HCT116 (cell line): ENCODE measurements at regions not wholly inside any gene's neighbourhood (a gene's known extent, or its start where the extent isn't known, plus 50 kb on each side); places are given as distances from the start of the nearest gene placed in this dataset.

Experiments used
- ATAC-seq: fragments of 200-7000 bp; cut with Tn5 transposase; 2 replicates; pipeline ENCODE4 v1.9.1; 2020; ENCODE audit warnings: mild to moderate bottlenecking, moderate library complexity
- BruUV-seq: library from RNA; stranded (reverse); fragments of 400-500 nt; replicated peaks from 2 replicates; lab custom pipeline; 2021; lab: Mats Ljungman, UMichigan
- CTCF ChIA-PET: fragments of 300-600 bp; sonication (Branson Sonifier 250); formaldehyde crosslinking; loops from one replicate; lab custom pipeline; 2021; ENCODE audit warnings: antibody characterized with exemption; lab: Charles Lee
- POLR2A ChIA-PET: fragments of 300-600, 350-600 bp; sonication (Branson Sonifier 250); formaldehyde crosslinking; loops from one replicate; lab custom pipeline; 2021; ENCODE audit warnings: antibody characterized with exemption; lab: Charles Lee
- RAD21 ChIA-PET, 2 experiments: fragments of 300-600 bp; sonication (Branson Sonifier 250); formaldehyde crosslinking; loops; one replicate each; lab custom pipeline; 2023; ENCODE audit warnings: low total read pairs in 2 of 2; ENCODE audit not compliant: uncharacterized antibody in 2 of 2, unreplicated experiment in 2 of 2, low non-redundant PET in 1 of 2; lab: Charles Lee
- DNase-seq: peaks from one replicate; pipeline ENCODE4 v3.0.0-alpha.2; 2010; ENCODE audit warnings: low read depth, low spot score
- H2AFZ ChIP-seq: fragments of 200-600 bp; shearing (Covaris generic), sonication (generic); 2 replicates; pipeline ENCODE4 v1.6.1; 2017; ENCODE audit warnings: low read depth, mixed run types, mixed read lengths, antibody characterized with exemption, low read length; ENCODE audit not compliant: poor library complexity, severe bottlenecking
- H3K27ac ChIP-seq: 2 replicates; pipeline ENCODE4 v1.5.1; 2012; ENCODE audit warnings: low read depth, low read length
- H3K27me3 ChIP-seq: fragments of 200-600 bp; sonication (generic); 2 replicates; pipeline ENCODE4 v1.6.1; 2016; ENCODE audit warnings: mixed run types, low read length, mixed read lengths; ENCODE audit not compliant: insufficient read depth
- H3K36me3 ChIP-seq, 2 experiments: fragments of 200-500 bp in 1 of 2; fragments of 200-600 bp in 1 of 2; sonication (Bioruptor generic) in 1 of 2; sonication (generic) in 1 of 2; 2 replicates each; pipeline versions ENCODE4 v1.5.1 to v1.6.1; 2014 to 2016; ENCODE audit warnings: low read length in 2 of 2, inconsistent platforms in 1 of 2, mixed read lengths in 1 of 2, mixed run types in 1 of 2; ENCODE audit not compliant: insufficient read depth in 2 of 2, control insufficient read depth in 1 of 2
- H3K4me1 ChIP-seq, 2 experiments: fragments of 200-600 bp in 1 of 2; sonication (generic) in 1 of 2; 2 replicates each; pipeline versions ENCODE4 v1.5.1 to v1.6.1; 2012 to 2017; ENCODE audit warnings: low read length in 2 of 2, inconsistent platforms in 1 of 2, mild to moderate bottlenecking in 1 of 2, mixed read lengths in 1 of 2, mixed run types in 1 of 2, moderate library complexity in 1 of 2; ENCODE audit not compliant: insufficient read depth in 2 of 2, control insufficient read depth in 1 of 2
- H3K4me2 ChIP-seq: fragments of 200-600 bp; sonication (generic); 2 replicates; pipeline ENCODE4 v1.6.1; 2017; ENCODE audit warnings: mixed run types, low read length, mixed read lengths
- H3K4me3 ChIP-seq, 2 experiments: fragments of 200-600 bp in 1 of 2; sonication (generic) in 1 of 2; replicated peaks in 1 of 2; 2 replicates each; pipeline ENCODE4 v1.5.1; 2011 to 2016; ENCODE audit warnings: low read length in 2 of 2, control low read depth in 1 of 2, low read depth in 1 of 2, mild to moderate bottlenecking in 1 of 2, mixed read lengths in 1 of 2, mixed run types in 1 of 2
- H3K79me2 ChIP-seq: fragments of 200-600 bp; sonication (generic); 2 replicates; pipeline ENCODE4 v1.6.1; 2017; ENCODE audit warnings: mild to moderate bottlenecking, mixed run types, low read length, moderate library complexity, mixed read lengths; ENCODE audit not compliant: insufficient read depth
- H3K9ac ChIP-seq: fragments of 200-600 bp; sonication (generic); 2 replicates; pipeline ENCODE4 v1.6.1; 2016; ENCODE audit warnings: low read length, mixed read lengths
- H3K9me2 ChIP-seq: fragments of 200-600 bp; sonication (generic), shearing (Covaris generic); 2 replicates; pipeline ENCODE4 v1.6.1; 2017; ENCODE audit warnings: mixed run types, mild to moderate bottlenecking, moderate library complexity; ENCODE audit not compliant: insufficient read depth
- H3K9me3 ChIP-seq, 2 experiments: fragments of 200-500 bp in 1 of 2; fragments of 200-600 bp in 1 of 2; sonication (Bioruptor generic) in 1 of 2; sonication (generic) in 1 of 2; 2 replicates each; pipeline ENCODE4 v1.6.1; 2014 to 2017; ENCODE audit warnings: low read length in 2 of 2, mixed read lengths in 2 of 2, inconsistent platforms in 1 of 2, low read depth in 1 of 2, mild to moderate bottlenecking in 1 of 2, mixed run types in 1 of 2, moderate library complexity in 1 of 2; ENCODE audit not compliant: control insufficient read depth in 1 of 2, insufficient read depth in 1 of 2
- H4K20me1 ChIP-seq: fragments of 200-600 bp; sonication (generic), shearing (Covaris generic); 2 replicates; pipeline ENCODE4 v1.6.1; 2017; ENCODE audit warnings: mixed run types, mild to moderate bottlenecking, moderate library complexity; ENCODE audit not compliant: insufficient read depth
- ATF3 ChIP-seq: IDR thresholded peaks from 2 replicates; pipeline ENCODE4 v1.6.1; 2012
- CBX3 ChIP-seq: IDR thresholded peaks from 2 replicates; pipeline ENCODE4 v1.6.1; 2012; ENCODE audit warnings: low read depth
- EGR1 ChIP-seq: IDR thresholded peaks from 2 replicates; pipeline ENCODE4 v1.6.1; 2012; ENCODE audit warnings: low read depth
- ELF1 ChIP-seq: IDR thresholded peaks from 2 replicates; pipeline ENCODE4 v1.6.1; 2012; ENCODE audit warnings: low read depth, borderline replicate concordance
- EZH2phosphoT487 ChIP-seq: fragments of 200-600 bp; IDR thresholded peaks from 2 replicates; pipeline ENCODE4 v1.6.1; 2018; ENCODE audit warnings: antibody characterized with exemption, borderline replicate concordance
- FOSL1 ChIP-seq: IDR thresholded peaks from 2 replicates; pipeline ENCODE4 v1.6.1; 2012; ENCODE audit warnings: low read depth
- POLR2A ChIP-seq: IDR thresholded peaks from 2 replicates; pipeline ENCODE4 v1.7.0; 2011; ENCODE audit warnings: borderline replicate concordance; ENCODE audit not compliant: insufficient read depth, insufficient read length; ENCODE audit errors: extremely low read depth
- POLR2AphosphoS5 ChIP-seq: IDR thresholded peaks from 2 replicates; pipeline ENCODE4 v1.6.1; 2011; ENCODE audit warnings: mild to moderate bottlenecking, low read depth, low read length, moderate library complexity
- RAD21 ChIP-seq: IDR thresholded peaks from 2 replicates; pipeline ENCODE4 v1.6.1; 2012; ENCODE audit warnings: low read depth, mild to moderate bottlenecking
- YY1 ChIP-seq: IDR thresholded peaks from 2 replicates; pipeline ENCODE4 v1.6.1; 2011; ENCODE audit warnings: low read length, low read depth, moderate library complexity, mild to moderate bottlenecking; ENCODE audit not compliant: insufficient replicate concordance; ENCODE audit errors: extremely low read depth
- ZFX ChIP-seq: fragments of 450-650 bp; IDR thresholded peaks from 2 replicates; pipeline ENCODE4 v1.6.1; 2017
- intact Hi-C: fragments of 100-400 bp; cut with micrococcal nuclease; formaldehyde crosslinking; loops from 2 replicates; pipeline ENCODE4 v1.10.0; 2022

- POLR2A ChIA-PET, result no interaction called here
Measured at GRCh38 chr2:225276207-225276606, 123.3 kb upstream of the NYAP2 start.

GRCh38 chr2:225275443-225275842, 124.1 kb upstream of the NYAP2 start:
- no peaks in the 10 kb centered on the region for H4K20me1 ChIP-seq
- DNase-seq (no peak), ATAC-seq (no peak)
- H3K27me3 ChIP-seq, result no peaks in the 10 kb centered on the region
- H3K4me2 ChIP-seq, result no peak overlapping the region
- no peak overlapping the region for H3K4me3 ChIP-seq
- no peaks in the 10 kb centered on the region for H3K9me3 ChIP-seq
- TF ChIP-seq EGR1 (no peak), POLR2A (no peak), EZH2phosphoT487 (no peak), ELF1 (no peak), RAD21 (no peak), YY1 (no peak), POLR2AphosphoS5 (no peak), ATF3 (no peak), CBX3 (no peak), FOSL1 (no peak), ZFX (no peak)
- H3K36me3 ChIP-seq, result no peaks in the 10 kb centered on the region
- no TSS peak for BruUV-seq
- CTCF ChIA-PET, result no interaction called here
- H3K9me2 ChIP-seq, result no peaks in the 10 kb centered on the region
- intact Hi-C loops, result no loop called here
- no peak overlapping the region for H2AFZ ChIP-seq
- no peak overlapping the region for H3K9ac ChIP-seq
- POLR2A ChIA-PET, result no interaction called here
- no peaks in the 10 kb centered on the region for H3K79me2 ChIP-seq
- RAD21 ChIA-PET, result no interaction called here
- H3K4me1 ChIP-seq, result peaks cover 4 to 11% of the 10 kb centered on the region in 2 experiments; a peak in 3 of 4 replicates
- H3K27ac ChIP-seq, result no peak overlapping the region

More at GRCh38 chr2:225276207-225276606, 123.3 kb upstream of the NYAP2 start:
- ATAC-seq, result no peak
- CTCF ChIA-PET, result no interaction called here
- no peak for TF ChIP-seq FOSL1
- TF ChIP-seq, all 23 proteins: peak for 0
- Histone ChIP-seq H3K79me2 (no peaks in the 10 kb centered on the region), H3K9ac (no peak overlapping the region), H3K27me3 (no peaks in the 10 kb centered on the region), H3K4me2 (no peak overlapping the region), H2AFZ (no peak overlapping the region), H4K20me1 (no peaks in the 10 kb centered on the region), H3K4me1 (peaks cover 0 to 6% of the 10 kb centered on the region in 2 experiments; a peak in 2 of 4 replicates), H3K36me3 (no peaks in the 10 kb centered on the region), H3K4me3 (no peak overlapping the region), H3K9me3 (no peaks in the 10 kb centered on the region), H3K9me2 (no peaks in the 10 kb centered on the region), H3K27ac (no peak overlapping the region)
- RAD21 ChIA-PET, result no interaction called here
- no TSS peak for BruUV-seq
- DNase-seq, result no peak
- intact Hi-C loops, result no loop called here
